Ascending aorta (tissue), 2 donors: ENCODE measurements at regions not wholly inside any gene's neighbourhood (a gene's known extent, or its start where the extent isn't known, plus 50 kb on each side); places are given as distances from the start of the nearest gene placed in this dataset.

Experiments used
- DNase-seq, 2 donors: peaks; one replicate each; pipeline ENCODE4 v3.0.0-alpha.2; 2019; ENCODE audit warnings: low spot score in 2 of 2
- H3K27ac ChIP-seq, 2 donors: fragments of 200-600 bp; sonication (generic); one replicate each; pipeline ENCODE4 v1.5.1; 2016 to 2017; ENCODE audit warnings: mild to moderate bottlenecking in 1 of 2
- H3K27me3 ChIP-seq: fragments of 200-600 bp; sonication (generic); one replicate; pipeline ENCODE4 v1.5.1; 2017
- H3K36me3 ChIP-seq, 2 donors: fragments of 200-600 bp; sonication (generic); one replicate each; pipeline ENCODE4 v1.5.1; 2016
- H3K4me1 ChIP-seq, 2 donors: fragments of 200-600 bp; sonication (generic); one replicate each; pipeline ENCODE4 v1.5.1; 2016 to 2017; ENCODE audit warnings: mild to moderate bottlenecking in 1 of 2
- H3K4me3 ChIP-seq, 2 donors: fragments of 200-600 bp; sonication (generic); one replicate each; pipeline ENCODE4 v1.5.1; 2016 to 2017; ENCODE audit warnings: mild to moderate bottlenecking in 1 of 2
- H3K9me3 ChIP-seq, 2 donors: fragments of 200-600 bp; sonication (generic); one replicate each; pipeline ENCODE4 v1.5.1; 2016
- intact Hi-C: fragments of 100-400 bp; cut with DNase I; formaldehyde crosslinking; loops from one replicate; pipeline ENCODE4 v1.15.1; 2023
- TF ChIP-seq, protein P1 (sequence below), 3 experiments: fragments of 200-600 bp in 2 of 3; fragments of 450-650 bp in 1 of 3; sonication (generic) in 2 of 3; IDR thresholded peaks; one replicate each; pipeline ENCODE4 v1.5.1; 2016 to 2019; ENCODE audit warnings: antibody characterized with exemption in 3 of 3, mild to moderate bottlenecking in 1 of 3, moderate library complexity in 1 of 3

DNA sequence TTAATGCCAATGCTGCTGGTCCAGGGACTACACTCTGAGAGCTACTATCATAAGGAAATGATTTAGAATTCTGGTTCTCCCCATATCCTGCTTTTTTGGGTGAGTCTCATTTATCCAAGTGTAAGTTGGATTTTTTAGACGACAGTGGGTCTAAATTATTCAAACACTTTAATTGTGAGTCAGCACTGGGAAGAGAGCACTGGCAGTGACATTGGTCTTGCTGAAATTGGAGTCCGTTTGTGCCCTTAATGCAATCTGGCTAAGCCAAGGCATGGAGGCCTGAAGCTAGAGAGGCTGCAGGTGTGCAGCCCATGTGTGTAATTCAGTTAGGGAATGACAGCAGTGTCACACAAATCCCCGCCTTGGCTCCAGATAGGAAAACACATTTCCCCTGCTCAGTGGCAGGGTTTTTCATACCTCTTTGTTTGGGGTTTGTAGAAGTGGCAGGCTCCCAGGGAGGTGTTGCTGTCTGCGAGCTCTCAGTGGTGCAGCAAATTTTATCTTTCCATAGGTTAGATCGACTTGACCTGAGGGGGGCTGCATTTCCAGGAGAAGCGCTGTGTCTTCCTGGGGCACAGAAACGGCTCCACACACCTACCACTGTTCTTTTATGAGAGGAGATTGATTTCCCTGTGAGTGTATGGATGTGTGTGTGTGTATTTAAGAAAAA is 197.7 kb downstream of the CD47 start:
- no peaks in the 10 kb centered on the region for H3K36me3 ChIP-seq
- TF ChIP-seq, protein P1, sequence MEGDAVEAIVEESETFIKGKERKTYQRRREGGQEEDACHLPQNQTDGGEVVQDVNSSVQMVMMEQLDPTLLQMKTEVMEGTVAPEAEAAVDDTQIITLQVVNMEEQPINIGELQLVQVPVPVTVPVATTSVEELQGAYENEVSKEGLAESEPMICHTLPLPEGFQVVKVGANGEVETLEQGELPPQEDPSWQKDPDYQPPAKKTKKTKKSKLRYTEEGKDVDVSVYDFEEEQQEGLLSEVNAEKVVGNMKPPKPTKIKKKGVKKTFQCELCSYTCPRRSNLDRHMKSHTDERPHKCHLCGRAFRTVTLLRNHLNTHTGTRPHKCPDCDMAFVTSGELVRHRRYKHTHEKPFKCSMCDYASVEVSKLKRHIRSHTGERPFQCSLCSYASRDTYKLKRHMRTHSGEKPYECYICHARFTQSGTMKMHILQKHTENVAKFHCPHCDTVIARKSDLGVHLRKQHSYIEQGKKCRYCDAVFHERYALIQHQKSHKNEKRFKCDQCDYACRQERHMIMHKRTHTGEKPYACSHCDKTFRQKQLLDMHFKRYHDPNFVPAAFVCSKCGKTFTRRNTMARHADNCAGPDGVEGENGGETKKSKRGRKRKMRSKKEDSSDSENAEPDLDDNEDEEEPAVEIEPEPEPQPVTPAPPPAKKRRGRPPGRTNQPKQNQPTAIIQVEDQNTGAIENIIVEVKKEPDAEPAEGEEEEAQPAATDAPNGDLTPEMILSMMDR (IDR thresholded peaks at IDR 0.05) = no peak
- no peak for DNase-seq
- no peak overlapping the region for H3K27ac ChIP-seq
- H3K4me1 ChIP-seq = no peaks in the 10 kb centered on the region
- H3K4me3 ChIP-seq = no peak overlapping the region
- no peaks in the 10 kb centered on the region for H3K9me3 ChIP-seq
- H3K27me3 ChIP-seq = no peaks in the 10 kb centered on the region
- intact Hi-C loops = no loop called here

DNA sequence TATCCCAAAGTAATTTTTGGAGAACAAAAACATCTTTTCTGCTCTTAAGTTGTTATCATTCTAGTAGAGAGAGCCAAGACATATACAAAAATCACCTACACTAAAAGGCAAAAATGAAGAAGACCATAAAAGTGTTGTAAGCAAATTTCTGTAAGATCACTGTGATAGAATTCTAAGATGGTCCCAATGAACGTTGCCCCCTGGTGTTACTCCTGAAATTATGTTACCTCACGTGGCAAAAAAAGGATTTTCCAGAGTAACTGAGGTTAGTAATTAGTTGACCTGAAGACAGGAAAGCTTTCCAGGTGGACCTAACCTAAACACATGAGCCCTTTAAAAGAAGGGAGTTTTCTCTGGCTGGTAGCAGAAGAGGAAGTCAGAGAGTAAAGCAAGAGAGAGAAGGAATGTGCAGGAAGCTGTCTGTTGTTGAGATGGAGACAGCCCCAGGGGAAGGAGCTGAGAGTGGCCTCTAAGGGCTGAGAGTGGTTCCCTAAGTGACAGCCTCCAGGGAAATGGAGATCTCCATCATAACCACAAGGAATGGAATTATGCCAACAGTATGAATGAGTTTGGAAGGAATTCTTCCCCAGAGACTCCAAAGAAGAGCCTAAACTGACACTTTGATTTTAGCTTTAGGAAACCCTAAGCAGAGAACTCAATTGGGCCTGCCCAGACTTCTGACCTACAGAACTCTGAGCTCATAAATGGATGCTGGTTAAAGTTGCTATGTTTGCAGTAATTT is 205.9 kb downstream of the CD47 start:
- intact Hi-C loops = no loop called here
- Histone ChIP-seq H3K27me3 (no peaks in the 10 kb centered on the region), H3K9me3 (no peaks in the 10 kb centered on the region), H3K27ac (no peak overlapping the region), H3K36me3 (no peaks in the 10 kb centered on the region), H3K4me1 (peaks cover 0 to 8% of the 10 kb centered on the region in 2 donors), H3K4me3 (no peak overlapping the region)
- DNase-seq = no peak
- TF ChIP-seq, protein P1 (IDR thresholded peaks at IDR 0.05) = no peak

DNA sequence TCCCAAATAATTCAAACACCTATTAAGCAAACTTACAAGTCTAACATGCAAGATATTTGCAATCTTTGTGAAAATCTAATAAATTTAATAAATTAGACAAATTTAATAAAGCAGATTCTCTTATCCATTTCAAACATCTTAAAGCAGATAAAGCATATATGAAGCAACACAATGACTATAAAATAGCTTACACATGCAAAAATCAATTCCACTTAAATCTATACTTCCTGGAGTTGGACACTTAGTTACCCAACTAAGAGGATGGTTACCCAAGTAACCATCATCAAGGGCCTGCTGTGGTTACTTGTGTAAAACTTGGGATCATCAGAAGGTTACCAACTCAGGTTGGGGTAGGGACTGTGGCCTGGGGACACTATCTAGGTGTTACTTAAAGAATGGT is 206.8 kb downstream of the CD47 start:
- no peak overlapping the region for H3K27ac ChIP-seq
- no peaks in the 10 kb centered on the region for H3K27me3 ChIP-seq
- intact Hi-C loops = no loop called here
- H3K9me3 ChIP-seq = no peaks in the 10 kb centered on the region
- no peak overlapping the region for H3K4me3 ChIP-seq
- no peaks in the 10 kb centered on the region for H3K36me3 ChIP-seq
- TF ChIP-seq, protein P1 (IDR thresholded peaks at IDR 0.05) = no peak
- H3K4me1 ChIP-seq = peaks cover 0 to 8% of the 10 kb centered on the region in 2 donors
- DNase-seq = no peak

DNA sequence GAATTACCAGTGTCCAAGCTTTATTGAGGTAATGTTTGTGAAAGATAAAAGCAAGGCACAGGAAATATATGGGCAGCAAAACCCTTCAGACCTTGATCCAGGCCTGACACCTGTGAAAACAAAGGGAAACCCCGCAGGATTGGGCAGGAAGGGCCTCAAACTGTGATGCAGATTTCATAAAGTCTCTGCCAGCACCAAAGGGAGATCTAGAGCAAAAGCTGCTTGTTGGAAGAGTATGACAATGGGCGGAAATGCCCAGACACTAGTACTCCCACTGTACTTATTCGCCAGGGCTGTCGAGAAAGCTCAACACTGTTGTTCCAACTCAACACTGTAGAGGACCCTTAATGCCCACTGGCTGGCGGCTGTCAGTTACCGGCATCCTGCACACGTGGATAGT is 207.9 kb downstream of the CD47 start:
- TF ChIP-seq, protein P1 (IDR thresholded peaks at IDR 0.05) = no peak
- H3K4me1 ChIP-seq = peaks cover 0 to 8% of the 10 kb centered on the region in 2 donors
- intact Hi-C loops = no loop called here
- no peak overlapping the region for H3K4me3 ChIP-seq
- H3K27me3 ChIP-seq = no peaks in the 10 kb centered on the region
- DNase-seq = no peak
- peak overlapping the region in 1 of 2 donors; percentile 52 for H3K27ac ChIP-seq
- H3K36me3 ChIP-seq = no peaks in the 10 kb centered on the region
- no peaks in the 10 kb centered on the region for H3K9me3 ChIP-seq

DNA sequence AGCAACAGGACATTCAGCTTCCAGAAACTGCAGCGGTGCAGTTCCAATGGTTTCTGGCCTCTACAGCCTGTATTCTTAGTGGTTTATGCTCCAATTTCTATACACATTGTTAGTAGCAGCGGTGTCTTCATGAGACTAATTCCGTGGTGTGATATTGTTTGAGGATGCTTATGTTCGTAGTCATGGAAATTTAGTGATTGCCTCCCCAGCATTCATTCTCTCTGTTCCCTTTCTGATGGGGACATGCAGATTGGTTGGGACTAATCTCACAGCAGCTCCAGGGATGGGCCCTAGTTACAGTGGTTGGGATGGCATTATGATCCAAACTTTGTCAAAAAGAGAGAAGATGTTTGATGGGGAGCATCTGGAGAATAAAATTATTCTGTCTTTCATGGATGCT is 208.6 kb downstream of the CD47 start:
- DNase-seq = no peak
- H3K9me3 ChIP-seq = no peaks in the 10 kb centered on the region
- peak overlapping the region; percentile 31 to 52 for H3K27ac ChIP-seq
- TF ChIP-seq, protein P1 (IDR thresholded peaks at IDR 0.05) = no peak
- intact Hi-C loops = no loop called here
- H3K27me3 ChIP-seq = no peaks in the 10 kb centered on the region
- H3K4me1 ChIP-seq = peaks cover 0 to 8% of the 10 kb centered on the region in 2 donors
- no peak overlapping the region for H3K4me3 ChIP-seq
- H3K36me3 ChIP-seq = no peaks in the 10 kb centered on the region
